ENCODE measurements at regions not wholly inside any gene's neighbourhood (a gene's known extent, or its start where the extent isn't known, plus 50 kb on each side); places are given as distances from the start of the nearest gene placed in this dataset.

DNA sequence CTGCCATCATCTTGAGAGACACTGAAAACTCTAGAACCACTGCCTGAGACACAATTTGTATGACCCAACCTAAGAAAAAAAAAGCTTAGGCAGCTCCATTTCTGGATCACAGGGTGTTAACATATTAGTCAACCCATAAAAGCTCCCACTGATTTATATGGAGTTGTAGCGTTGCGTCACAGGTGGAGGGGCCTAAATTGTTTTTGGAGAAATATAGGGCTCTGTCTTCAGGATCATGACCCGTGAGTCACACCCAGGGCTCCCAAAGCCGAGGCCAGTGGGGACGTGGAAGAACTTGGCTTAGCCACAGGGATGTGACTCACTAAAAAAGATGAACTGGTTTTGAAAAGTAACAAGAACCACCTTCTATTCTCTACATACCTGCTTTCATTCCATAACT lies 116.5 kb upstream of the BMP2 start:
- TF ChIP-seq, protein P1, sequence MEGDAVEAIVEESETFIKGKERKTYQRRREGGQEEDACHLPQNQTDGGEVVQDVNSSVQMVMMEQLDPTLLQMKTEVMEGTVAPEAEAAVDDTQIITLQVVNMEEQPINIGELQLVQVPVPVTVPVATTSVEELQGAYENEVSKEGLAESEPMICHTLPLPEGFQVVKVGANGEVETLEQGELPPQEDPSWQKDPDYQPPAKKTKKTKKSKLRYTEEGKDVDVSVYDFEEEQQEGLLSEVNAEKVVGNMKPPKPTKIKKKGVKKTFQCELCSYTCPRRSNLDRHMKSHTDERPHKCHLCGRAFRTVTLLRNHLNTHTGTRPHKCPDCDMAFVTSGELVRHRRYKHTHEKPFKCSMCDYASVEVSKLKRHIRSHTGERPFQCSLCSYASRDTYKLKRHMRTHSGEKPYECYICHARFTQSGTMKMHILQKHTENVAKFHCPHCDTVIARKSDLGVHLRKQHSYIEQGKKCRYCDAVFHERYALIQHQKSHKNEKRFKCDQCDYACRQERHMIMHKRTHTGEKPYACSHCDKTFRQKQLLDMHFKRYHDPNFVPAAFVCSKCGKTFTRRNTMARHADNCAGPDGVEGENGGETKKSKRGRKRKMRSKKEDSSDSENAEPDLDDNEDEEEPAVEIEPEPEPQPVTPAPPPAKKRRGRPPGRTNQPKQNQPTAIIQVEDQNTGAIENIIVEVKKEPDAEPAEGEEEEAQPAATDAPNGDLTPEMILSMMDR (IDR thresholded peaks at IDR 0.05 in 2 of 3, conservative IDR thresholded peaks at IDR 0.05 in 1 of 3; ENCODE audit: borderline replicate concordance in 1 of 3, insufficient read depth in 1 of 3, low read depth in 2 of 3, low read length in 2 of 3), result no peak
- TF ChIP-seq FOSL1 (IDR thresholded peaks at IDR 0.05; ENCODE audit: low read depth) (no peak), ELF1 (IDR thresholded peaks at IDR 0.05; ENCODE audit: borderline replicate concordance, low read depth) (no peak)

All from HCT116 (cell line).